AG08396 (cell line): ENCODE measurements at regions not wholly inside any gene's neighbourhood (a gene's known extent, or its start where the extent isn't known, plus 50 kb on each side); places are given as distances from the start of the nearest gene placed in this dataset.

Experiments
- DNase-seq: peaks from one replicate; pipeline ENCODE4 v3.0.0; 2012; ENCODE audit warnings: low spot score, mixed read lengths

- no peak for DNase-seq
These were observed 271.9 kb downstream of the LOXHD1 start for GRCh38 chr18:46385124-46385523.

- no peak for DNase-seq
These were observed 270.2 kb downstream of the LOXHD1 start for GRCh38 chr18:46386788-46387187.

- no peak for DNase-seq
These were observed 269.4 kb downstream of the LOXHD1 start for GRCh38 chr18:46387441-46388131.

- no peak for DNase-seq
These were observed 268.7 kb downstream of the LOXHD1 start for GRCh38 chr18:46388286-46388685.

- DNase-seq = no peak
These were observed 264.4 kb downstream of the LOXHD1 start for GRCh38 chr18:46392576-46392975.

- no peak for DNase-seq
These were observed 263.8 kb downstream of the LOXHD1 start for GRCh38 chr18:46393230-46393629.

- DNase-seq = no peak
These were observed 263.1 kb downstream of the LOXHD1 start for GRCh38 chr18:46393961-46394360.

GRCh38 chr18:46395795-46396194 lies 261.2 kb downstream of the LOXHD1 start:
- no peak for DNase-seq

GRCh38 chr18:46397174-46397573 lies 259.8 kb downstream of the LOXHD1 start:
- no peak for DNase-seq

- DNase-seq = no peak
These were observed 259.0 kb downstream of the LOXHD1 start for GRCh38 chr18:46398005-46398404.

GRCh38 chr18:46398625-46399024 lies 258.4 kb downstream of the LOXHD1 start:
- DNase-seq = no peak

GRCh38 chr18:46399303-46399702 lies 257.7 kb downstream of the LOXHD1 start:
- DNase-seq = no peak

GRCh38 chr18:46400449-46400848 lies 256.6 kb downstream of the LOXHD1 start:
- no peak for DNase-seq

GRCh38 chr18:46401486-46402070 lies 255.4 kb downstream of the LOXHD1 start:
- DNase-seq = no peak

GRCh38 chr18:46402396-46402795 lies 254.6 kb downstream of the LOXHD1 start:
- no peak for DNase-seq

GRCh38 chr18:46402945-46403344 lies 254.1 kb downstream of the LOXHD1 start:
- DNase-seq = no peak

- no peak for DNase-seq
These were observed 251.0 kb downstream of the LOXHD1 start for GRCh38 chr18:46405832-46406538.

GRCh38 chr18:46406539-46406932 lies 250.5 kb downstream of the LOXHD1 start:
- DNase-seq = no peak

- no peak for DNase-seq
These were observed 249.4 kb downstream of the LOXHD1 start for GRCh38 chr18:46407486-46408166.

- DNase-seq = no peak
These were observed 248.6 kb downstream of the LOXHD1 start for GRCh38 chr18:46408334-46408987.

- DNase-seq = no peak
These were observed 245.7 kb downstream of the LOXHD1 start for GRCh38 chr18:46411191-46411828.
